ENCODE measurements at regions not wholly inside any gene's neighbourhood (a gene's known extent, or its start where the extent isn't known, plus 50 kb on each side); places are given as distances from the start of the nearest gene placed in this dataset.
"Not testable (repeated sequence)": the region's sequence is repeated elsewhere in the genome, so short reads cannot be mapped to it uniquely, and the experiment has no call there.

GRCh38 chr2:22359071-22359672 lies 1025.8 kb upstream of the KLHL29 start:
- DNase-seq (ENCODE audit: low read depth) = no peak

GRCh38 chr2:22360735-22361374 lies 1024.1 kb upstream of the KLHL29 start:
- no peak for DNase-seq (ENCODE audit: low read depth)

- DNase-seq (ENCODE audit: low read depth) = no peak
Observed at GRCh38 chr2:22361571-22361970, 1023.4 kb upstream of the KLHL29 start.

- DNase-seq (ENCODE audit: low read depth) = no peak
Observed at GRCh38 chr2:22375096-22375495, 1009.9 kb upstream of the KLHL29 start.

- no peak for DNase-seq (ENCODE audit: low read depth)
Observed at GRCh38 chr2:22377268-22377667, 1007.7 kb upstream of the KLHL29 start.

GRCh38 chr2:22382479-22383169 lies 1002.4 kb upstream of the KLHL29 start:
- DNase-seq (ENCODE audit: low read depth) = no peak

- DNase-seq (ENCODE audit: low read depth) = no peak
Observed at GRCh38 chr2:22397847-22398246, 987.1 kb upstream of the KLHL29 start.

- DNase-seq (ENCODE audit: low read depth) = no peak
Observed at GRCh38 chr2:22403748-22404147, 981.2 kb upstream of the KLHL29 start.

GRCh38 chr2:22406625-22407024 lies 978.4 kb upstream of the KLHL29 start:
- DNase-seq (ENCODE audit: low read depth) = no peak

- DNase-seq (ENCODE audit: low read depth) = no peak
Observed at GRCh38 chr2:22420076-22420475, 964.9 kb upstream of the KLHL29 start.

GRCh38 chr2:22442051-22442450 lies 942.9 kb upstream of the KLHL29 start:
- DNase-seq (ENCODE audit: low read depth) = no peak

- no peak for DNase-seq (ENCODE audit: low read depth)
Observed at GRCh38 chr2:22444281-22444680, 940.7 kb upstream of the KLHL29 start.

GRCh38 chr2:22449696-22450095 lies 935.3 kb upstream of the KLHL29 start:
- no peak for DNase-seq (ENCODE audit: low read depth)

- no peak for DNase-seq (ENCODE audit: low read depth)
Observed at GRCh38 chr2:22450831-22451230, 934.1 kb upstream of the KLHL29 start.

GRCh38 chr2:22454826-22455485 lies 930.0 kb upstream of the KLHL29 start:
- DNase-seq (ENCODE audit: low read depth) = no peak

GRCh38 chr2:22458440-22458839 lies 926.5 kb upstream of the KLHL29 start:
- no peak for DNase-seq (ENCODE audit: low read depth)

GRCh38 chr2:22475103-22475502 lies 909.9 kb upstream of the KLHL29 start:
- DNase-seq (ENCODE audit: low read depth) = not testable (repeated sequence)

- no peak for DNase-seq (ENCODE audit: low read depth)
Observed at GRCh38 chr2:22478329-22478728, 906.6 kb upstream of the KLHL29 start.

GRCh38 chr2:22481486-22482259 lies 903.3 kb upstream of the KLHL29 start:
- DNase-seq (ENCODE audit: low read depth) = no peak

- no peak for DNase-seq (ENCODE audit: low read depth)
Observed at GRCh38 chr2:22483036-22483435, 901.9 kb upstream of the KLHL29 start.

- DNase-seq (ENCODE audit: low read depth) = no peak
Observed at GRCh38 chr2:22485486-22485885, 899.5 kb upstream of the KLHL29 start.

GRCh38 chr2:22486343-22486742 lies 898.6 kb upstream of the KLHL29 start:
- no peak for DNase-seq (ENCODE audit: low read depth)

Measured in stimulated activated CD8-positive, alpha-beta memory T cell treated with anti-CD3 and anti-CD28 coated beads, Interleukin-15, amount 100 ng/mL, for 24 hours (primary cell).